GM12873 (cell line): ENCODE measurements at regions not wholly inside any gene's neighbourhood (a gene's known extent, or its start where the extent isn't known, plus 50 kb on each side); places are given as distances from the start of the nearest gene placed in this dataset.

ENCODE experiments used
- CTCF ChIP-seq: IDR thresholded peaks from 2 replicates; pipeline ENCODE4 v1.5.1; 2012; ENCODE audit warnings: low read depth, mild to moderate bottlenecking, moderate library complexity, low read length, control low read depth; ENCODE audit not compliant: insufficient read depth; ENCODE audit errors: missing control alignments

- no peak for TF ChIP-seq CTCF
Observed at GRCh38 chr2:220079595-220079994, 452.2 kb downstream of the SLC4A3 start.

- TF ChIP-seq CTCF: no peak
Observed at GRCh38 chr2:220081171-220081570, 453.7 kb downstream of the SLC4A3 start.

- TF ChIP-seq CTCF: no peak
Observed at GRCh38 chr2:220090050-220090449, 462.6 kb downstream of the SLC4A3 start.

- TF ChIP-seq CTCF: no peak
Observed at GRCh38 chr2:220096406-220096805, 469.0 kb downstream of the SLC4A3 start.

- TF ChIP-seq CTCF: no peak
Observed at GRCh38 chr2:220101980-220102379, 474.6 kb downstream of the SLC4A3 start.

- TF ChIP-seq CTCF: no peak
Observed at GRCh38 chr2:220103596-220103995, 476.2 kb downstream of the SLC4A3 start.

- TF ChIP-seq CTCF: no peak
Observed at GRCh38 chr2:220104871-220105351, 477.5 kb downstream of the SLC4A3 start.
